PC-3 (cell line): ENCODE measurements at regions not wholly inside any gene's neighbourhood (a gene's known extent, or its start where the extent isn't known, plus 50 kb on each side); places are given as distances from the start of the nearest gene placed in this dataset.

Experiments used
- ATAC-seq: fragments of 200-7000 bp; cut with Tn5 transposase; 2 replicates; pipeline ENCODE4 v1.9.1; 2020; ENCODE audit warnings: mild to moderate bottlenecking, moderate library complexity
- BruUV-seq: library from RNA; stranded (reverse); fragments of 400-500 nt; replicated peaks from 2 replicates; lab custom pipeline; 2021; lab: Mats Ljungman, UMichigan
- CTCF ChIA-PET: fragments of 300-600 bp; sonication (Branson Sonifier 250); formaldehyde crosslinking; loops from one replicate; lab custom pipeline; 2022; ENCODE audit warnings: antibody characterized with exemption; lab: Charles Lee
- POLR2A ChIA-PET: fragments of 300-600 bp; sonication (Branson Sonifier 250); formaldehyde crosslinking; loops from one replicate; lab custom pipeline; 2022; ENCODE audit warnings: antibody characterized with exemption; ENCODE audit not compliant: unreplicated experiment; lab: Charles Lee
- DNase-seq: peaks from one replicate; pipeline ENCODE4 v3.0.0-alpha.2; 2015
- H2AFZ ChIP-seq: fragments of 300-600 bp; sonication (generic); 2 replicates; pipeline ENCODE4 v1.6.0; 2016; ENCODE audit warnings: antibody characterized with exemption, low read length
- H3F3A ChIP-seq: fragments of 300-600 bp; sonication (generic); one replicate; pipeline ENCODE4 v1.6.0; 2017; ENCODE audit warnings: antibody characterized with exemption, low read length, control low read depth, mild to moderate bottlenecking; ENCODE audit not compliant: unreplicated experiment
- H3K27ac ChIP-seq: fragments of 300-600 bp; sonication (generic); 2 replicates; pipeline ENCODE4 v1.5.1; 2016; ENCODE audit warnings: mild to moderate bottlenecking, low read length
- H3K27me3 ChIP-seq: fragments of 300-600 bp; sonication (generic); 2 replicates; pipeline ENCODE4 v1.6.1; 2016; ENCODE audit warnings: low read length, mixed read lengths
- H3K36me3 ChIP-seq: fragments of 300-600 bp; sonication (generic); 2 replicates; pipeline ENCODE4 v1.6.1; 2016; ENCODE audit warnings: low read depth, mixed run types, low read length, mixed read lengths
- H3K4me1 ChIP-seq: fragments of 300-600 bp; sonication (generic); 2 replicates; pipeline ENCODE4 v1.5.1; 2016; ENCODE audit warnings: low read length; ENCODE audit not compliant: insufficient read depth
- H3K4me2 ChIP-seq: fragments of 300-600 bp; sonication (generic); 2 replicates; pipeline ENCODE4 v1.6.0; 2016; ENCODE audit warnings: low read length
- H3K4me3 ChIP-seq: fragments of 300-600 bp; sonication (generic); 2 replicates; pipeline ENCODE4 v1.5.1; 2016; ENCODE audit warnings: mild to moderate bottlenecking, low read length, mixed read lengths
- H3K79me2 ChIP-seq: fragments of 300-600 bp; sonication (generic); 2 replicates; pipeline ENCODE4 v1.6.1; 2017; ENCODE audit warnings: low read length, mixed read lengths
- H3K9ac ChIP-seq: fragments of 300-600 bp; sonication (generic); 2 replicates; pipeline ENCODE4 v1.6.0; 2016; ENCODE audit warnings: mild to moderate bottlenecking, low read length
- H3K9me2 ChIP-seq: fragments of 300-600 bp; sonication (generic); replicated peaks from 2 replicates; pipeline ENCODE4 v1.6.1; 2016; ENCODE audit warnings: mixed run types, low read length, mixed read lengths
- H3K9me3 ChIP-seq: fragments of 300-600 bp; sonication (generic); 2 replicates; pipeline ENCODE4 v1.6.1; 2016; ENCODE audit warnings: low read length, mixed read lengths
- H4K20me1 ChIP-seq: fragments of 300-600 bp; sonication (generic); 2 replicates; pipeline ENCODE4 v1.6.1; 2016; ENCODE audit warnings: low read length, mixed read lengths
- CTCF ChIP-seq: fragments of 300-600 bp; sonication (generic); conservative IDR thresholded peaks from 2 replicates; pipeline ENCODE4 v1.5.1; 2017; ENCODE audit warnings: antibody characterized with exemption, low read depth, mild to moderate bottlenecking, low read length
- EZH2 ChIP-seq: fragments of 300-600 bp; sonication (generic); IDR thresholded peaks from one replicate; pipeline ENCODE4 v1.6.1; 2017; ENCODE audit warnings: antibody characterized with exemption, mild to moderate bottlenecking, low read length; ENCODE audit not compliant: unreplicated experiment
- EZH2phosphoT487 ChIP-seq: fragments of 300-600 bp; sonication (generic); IDR thresholded peaks from 2 replicates; pipeline ENCODE4 v1.6.1; 2018; ENCODE audit warnings: mild to moderate bottlenecking, antibody characterized with exemption, low read length, borderline replicate concordance
- intact Hi-C: fragments of 100-400 bp; cut with micrococcal nuclease; formaldehyde crosslinking; loops from 2 replicates; pipeline ENCODE4 v1.9.0; 2023

- no peaks in the 10 kb centered on the region for H3K9me2 ChIP-seq
- intact Hi-C loops, result no loop called here
- no TSS peak for BruUV-seq
- H2AFZ ChIP-seq, result no peak overlapping the region
- DNase-seq, result peak; percentile 13
- no peaks in the 10 kb centered on the region for H3K79me2 ChIP-seq
- TF ChIP-seq CTCF, result no peak
- TF ChIP-seq EZH2, result no peak
- no peak for TF ChIP-seq EZH2phosphoT487
- H3K36me3 ChIP-seq, result no peaks in the 10 kb centered on the region
- ChIA-PET CTCF (no interaction called here), POLR2A (no interaction called here)
- no peak overlapping the region for H3K27ac ChIP-seq
- no peaks in the 10 kb centered on the region for H3F3A ChIP-seq
- H3K4me3 ChIP-seq, result no peak overlapping the region
- no peaks in the 10 kb centered on the region for H4K20me1 ChIP-seq
- no peaks in the 10 kb centered on the region for H3K27me3 ChIP-seq
- no peak overlapping the region for H3K4me2 ChIP-seq
- no peak overlapping the region for H3K9ac ChIP-seq
- H3K4me1 ChIP-seq, result peaks cover 12% of the 10 kb centered on the region
- no peaks in the 10 kb centered on the region for H3K9me3 ChIP-seq
- ATAC-seq, result no peak
Measured at GRCh38 chr16:47916266-47916665, 239.5 kb downstream of the ABCC12 start.

- no peak overlapping the region for H2AFZ ChIP-seq
- H3F3A ChIP-seq, result no peaks in the 10 kb centered on the region
- H3K79me2 ChIP-seq, result no peaks in the 10 kb centered on the region
- peaks cover 20% of the 10 kb centered on the region for H3K4me1 ChIP-seq
- H3K27me3 ChIP-seq, result no peaks in the 10 kb centered on the region
- intact Hi-C loops, result no loop called here
- no peaks in the 10 kb centered on the region for H3K9me3 ChIP-seq
- ATAC-seq, result no peak
- H3K36me3 ChIP-seq, result no peaks in the 10 kb centered on the region
- POLR2A ChIA-PET, result no interaction called here
- H4K20me1 ChIP-seq, result no peaks in the 10 kb centered on the region
- no peak for TF ChIP-seq EZH2phosphoT487
- TF ChIP-seq CTCF, result no peak
- no peak for TF ChIP-seq EZH2
- no TSS peak for BruUV-seq
- H3K9ac ChIP-seq, result no peak overlapping the region
- no peaks in the 10 kb centered on the region for H3K9me2 ChIP-seq
- DNase-seq, result no peak
- H3K4me3 ChIP-seq, result no peak overlapping the region
- no peak overlapping the region for H3K27ac ChIP-seq
- H3K4me2 ChIP-seq, result no peak overlapping the region
- CTCF ChIA-PET, result no interaction called here
Measured at GRCh38 chr16:47907109-47907508, 248.7 kb downstream of the ABCC12 start.

GRCh38 chr16:47905771-47906170, 250.0 kb downstream of the ABCC12 start:
- H3K27ac ChIP-seq, result 0 out of 2 replicates have a peak overlapping the region, but pooled peaks have one; percentile 11
- CTCF ChIA-PET, result no interaction called here

More at GRCh38 chr16:47905771-47906170, 250.0 kb downstream of the ABCC12 start:
- ATAC-seq (peak; percentile 31; the same call in 1 of the 2 replicates), DNase-seq (peak; percentile 79)
- no peak for TF ChIP-seq EZH2
- no peak for TF ChIP-seq EZH2phosphoT487
- no peak for TF ChIP-seq CTCF
- Histone ChIP-seq H3K36me3 (no peaks in the 10 kb centered on the region), H3K79me2 (no peaks in the 10 kb centered on the region), H3K4me2 (peak overlapping the region; percentile 35), H3K27me3 (no peaks in the 10 kb centered on the region), H2AFZ (no peak overlapping the region), H3K9me2 (no peaks in the 10 kb centered on the region), H3K9ac (no peak overlapping the region), H3K9me3 (no peaks in the 10 kb centered on the region), H3K4me3 (no peak overlapping the region), H3F3A (no peaks in the 10 kb centered on the region), H4K20me1 (no peaks in the 10 kb centered on the region), H3K4me1 (peaks cover 20% of the 10 kb centered on the region)
- no TSS peak for BruUV-seq
- intact Hi-C loops, result no loop called here
- POLR2A ChIA-PET, result no interaction called here
